ENCODE measurements at regions not wholly inside any gene's neighbourhood (a gene's known extent, or its start where the extent isn't known, plus 50 kb on each side); places are given as distances from the start of the nearest gene placed in this dataset.

GRCh38 chr22:22763512-22763911 is 119.1 kb downstream of the GGTLC2 start:
- no peak for DNase-seq (ENCODE audit: low read depth in 2 of 2)
- no peak overlapping the region for H3K4me3 ChIP-seq (replicated peaks in 1 of 2; ENCODE audit: low read depth in 2 of 2, low read length in 2 of 2)
- no peak for TF ChIP-seq CTCF (IDR thresholded peaks at IDR 0.05; ENCODE audit: low read depth, low read length)

GRCh38 chr22:22764085-22764484 is 119.7 kb downstream of the GGTLC2 start:
- no peak for DNase-seq (ENCODE audit: low read depth in 2 of 2)
- no peak overlapping the region for H3K4me3 ChIP-seq (replicated peaks in 1 of 2; ENCODE audit: low read depth in 2 of 2, low read length in 2 of 2)
- no peak for TF ChIP-seq CTCF (IDR thresholded peaks at IDR 0.05; ENCODE audit: low read depth, low read length)

- TF ChIP-seq CTCF (IDR thresholded peaks at IDR 0.05; ENCODE audit: low read depth, low read length): peak; percentile 43
Observed at GRCh38 chr22:22767876-22768602, 119.6 kb upstream of the IGLL5 start.

GRCh38 chr22:22768885-22769284 is 118.7 kb upstream of the IGLL5 start:
- no peak for TF ChIP-seq CTCF (IDR thresholded peaks at IDR 0.05; ENCODE audit: low read depth, low read length)
- no peak for DNase-seq (ENCODE audit: low read depth in 2 of 2)
- no peak overlapping the region for H3K4me3 ChIP-seq (replicated peaks in 1 of 2; ENCODE audit: low read depth in 2 of 2, low read length in 2 of 2)

More at GRCh38 chr22:22767876-22768602, 119.6 kb upstream of the IGLL5 start:
- no peak overlapping the region for H3K4me3 ChIP-seq (replicated peaks in 1 of 2; ENCODE audit: low read depth in 2 of 2, low read length in 2 of 2)
- peak; percentile 26 to 30 for DNase-seq (ENCODE audit: low read depth in 2 of 2)

- TF ChIP-seq CTCF (IDR thresholded peaks at IDR 0.05; ENCODE audit: low read depth, low read length): no peak
- peak in 1 of 2 donors; percentile 3 for DNase-seq (ENCODE audit: low read depth in 2 of 2)
- H3K4me3 ChIP-seq (replicated peaks in 1 of 2; ENCODE audit: low read depth in 2 of 2, low read length in 2 of 2): no peak overlapping the region
Observed at GRCh38 chr22:22769434-22770279, 118.0 kb upstream of the IGLL5 start.

GRCh38 chr22:22770280-22770871 is 117.2 kb upstream of the IGLL5 start:
- DNase-seq (ENCODE audit: low read depth in 2 of 2): peak; percentile 36 to 55

More at GRCh38 chr22:22770280-22770871, 117.2 kb upstream of the IGLL5 start:
- H3K4me3 ChIP-seq (replicated peaks in 1 of 2; ENCODE audit: low read depth in 2 of 2, low read length in 2 of 2): no peak overlapping the region
- TF ChIP-seq CTCF (IDR thresholded peaks at IDR 0.05; ENCODE audit: low read depth, low read length): peak; percentile 85
